GM18505 (cell line): ENCODE measurements at regions not wholly inside any gene's neighbourhood (a gene's known extent, or its start where the extent isn't known, plus 50 kb on each side); places are given as distances from the start of the nearest gene placed in this dataset.

Source experiments
- ATAC-seq: cut with Tn5 transposase; IDR thresholded peaks from one replicate; pipeline ENCODE4 v1.9.1; 2021; ENCODE audit not compliant: unreplicated experiment
- POLR2A ChIP-seq: IDR thresholded peaks from 4 replicates; pipeline ENCODE4 v1.6.1; 2011; ENCODE audit warnings: borderline replicate concordance; ENCODE audit not compliant: insufficient read depth, insufficient read length; ENCODE audit errors: extremely low read depth

DNA sequence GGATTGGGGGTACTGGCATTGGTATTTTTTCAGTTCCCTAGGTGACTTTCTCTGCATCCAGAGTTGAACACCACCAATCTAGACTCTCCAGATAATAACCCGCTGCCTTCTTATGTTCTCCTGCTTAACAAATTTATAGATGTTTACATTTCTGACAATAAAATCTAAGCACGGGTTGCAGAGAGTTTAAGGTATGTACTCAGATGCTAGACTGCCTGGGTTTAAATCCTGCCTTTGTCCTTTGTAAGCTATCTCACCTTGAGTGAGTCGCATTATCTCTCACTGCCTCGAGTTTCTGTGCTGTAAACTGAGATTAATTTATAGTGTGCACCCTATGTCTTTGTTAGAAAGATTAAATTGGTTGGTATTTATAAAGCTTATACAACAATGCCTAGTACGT, 131.4 kb upstream of the ARGLU1 start:
- no peak for ATAC-seq
- TF ChIP-seq POLR2A, result no peak

DNA sequence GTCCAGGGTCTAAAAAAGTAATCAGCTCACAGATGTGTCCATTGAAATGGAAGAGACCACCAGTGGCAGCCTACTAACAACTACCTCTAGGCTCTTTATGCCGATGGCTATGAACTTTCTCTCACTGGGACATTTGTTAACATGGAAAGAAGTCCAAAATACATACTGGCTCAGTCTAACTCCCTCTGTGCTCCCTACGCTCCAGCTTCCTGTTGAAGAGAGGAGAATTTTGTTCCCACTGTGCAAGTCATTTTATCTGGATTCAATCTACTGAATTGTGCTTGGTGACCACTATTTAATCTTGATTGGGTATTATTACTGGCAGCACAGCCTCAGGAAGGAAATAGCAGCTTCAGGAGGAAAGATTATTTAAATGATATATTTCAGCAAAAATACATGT, 128.8 kb upstream of the ARGLU1 start:
- no peak for TF ChIP-seq POLR2A
- ATAC-seq, result no peak

- no peak for ATAC-seq
- TF ChIP-seq POLR2A, result no peak
Observed at GRCh38 chr13:106696140-106696539, 128.2 kb upstream of the ARGLU1 start.

GRCh38 chr13:106695139-106695538, 127.2 kb upstream of the ARGLU1 start:
- ATAC-seq, result no peak
- no peak for TF ChIP-seq POLR2A

DNA sequence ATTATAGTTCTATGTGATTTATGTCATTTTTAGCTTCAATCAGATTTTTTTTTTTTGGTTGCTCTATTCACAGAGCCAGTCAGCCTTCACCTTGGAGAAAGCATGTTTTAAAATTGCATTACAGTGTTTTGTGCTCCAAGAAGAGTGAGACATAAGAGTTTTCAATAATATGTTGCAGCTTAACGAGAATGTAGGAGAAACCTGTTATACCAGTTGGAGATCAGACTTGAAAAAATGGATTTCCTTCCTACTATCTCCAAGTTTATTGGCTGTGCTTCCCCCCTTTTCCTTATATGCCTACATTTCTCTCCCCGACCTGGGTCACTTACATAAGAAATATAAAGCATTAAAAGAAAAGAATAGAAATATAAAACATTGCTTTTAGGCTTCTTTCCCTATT, 123.9 kb upstream of the ARGLU1 start:
- no peak for ATAC-seq
- no peak for TF ChIP-seq POLR2A

- ATAC-seq, result no peak
- TF ChIP-seq POLR2A, result no peak
Observed at GRCh38 chr13:106691341-106691740, 123.4 kb upstream of the ARGLU1 start.

- no peak for TF ChIP-seq POLR2A
- ATAC-seq, result no peak
Observed at GRCh38 chr13:106690779-106691178, 122.8 kb upstream of the ARGLU1 start.

DNA sequence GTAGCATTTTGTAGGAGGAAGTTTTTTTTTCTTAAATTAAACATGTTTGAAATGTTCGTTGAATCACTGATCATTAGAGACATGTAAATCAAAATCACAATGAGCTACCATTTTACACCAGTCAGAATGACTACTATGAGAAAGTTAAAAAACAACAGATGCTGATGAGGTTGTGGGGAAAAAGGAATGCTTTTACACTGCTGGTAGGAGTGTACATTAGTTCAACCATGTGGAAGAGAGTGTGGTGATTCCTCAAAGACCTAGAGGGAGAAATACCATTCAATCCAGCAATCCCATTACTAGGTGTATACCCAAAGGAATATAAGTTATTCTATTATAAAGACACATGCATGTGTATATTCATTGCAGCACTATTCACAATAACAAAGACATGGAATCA, 122.0 kb upstream of the ARGLU1 start:
- TF ChIP-seq POLR2A, result no peak
- no peak for ATAC-seq

DNA sequence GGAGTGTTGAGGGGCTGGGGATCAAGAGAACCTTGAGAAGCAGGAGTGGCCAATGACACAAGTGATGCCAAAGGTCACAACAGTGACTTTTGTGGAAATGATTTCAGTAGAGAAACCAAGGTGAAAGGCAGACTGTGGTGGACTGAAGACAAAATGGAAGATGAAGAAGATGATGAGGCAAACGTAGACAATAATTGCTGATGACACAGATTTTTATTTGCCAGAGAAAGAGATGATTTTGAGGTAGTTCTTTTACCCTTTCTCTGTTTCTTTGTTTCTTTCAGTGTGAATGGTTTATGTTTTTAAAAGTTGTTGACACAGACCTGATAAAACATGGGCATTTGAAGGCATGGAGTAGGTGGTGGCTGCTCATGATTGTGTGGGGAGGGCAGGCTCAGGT, 121.0 kb upstream of the ARGLU1 start:
- ATAC-seq, result no peak

DNA sequence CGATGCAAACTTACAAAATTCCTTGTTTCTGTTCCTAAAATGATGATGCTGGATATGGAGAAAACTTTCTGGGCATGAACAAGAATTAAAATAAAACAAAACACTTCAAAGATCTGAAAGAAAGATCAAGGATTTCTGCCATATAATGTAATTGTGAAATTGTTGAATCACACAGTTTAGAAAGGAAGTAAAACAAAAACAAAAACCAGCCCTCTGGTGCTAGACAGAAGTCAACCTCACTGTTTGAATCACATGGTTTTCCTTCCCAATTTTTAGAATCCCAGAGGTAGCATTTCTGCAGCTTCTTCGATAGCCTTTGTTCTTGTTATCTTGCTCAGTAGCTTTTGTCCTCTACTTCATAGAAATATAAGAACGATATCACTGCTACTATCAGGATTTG, 118.2 kb upstream of the ARGLU1 start:
- no peak for TF ChIP-seq POLR2A
- ATAC-seq, result no peak

More for the DNA sequence above, 121.0 kb upstream of the ARGLU1 start:
- no peak for TF ChIP-seq POLR2A

GRCh38 chr13:106685143-106685542, 117.2 kb upstream of the ARGLU1 start:
- TF ChIP-seq POLR2A, result no peak
- ATAC-seq, result no peak

DNA sequence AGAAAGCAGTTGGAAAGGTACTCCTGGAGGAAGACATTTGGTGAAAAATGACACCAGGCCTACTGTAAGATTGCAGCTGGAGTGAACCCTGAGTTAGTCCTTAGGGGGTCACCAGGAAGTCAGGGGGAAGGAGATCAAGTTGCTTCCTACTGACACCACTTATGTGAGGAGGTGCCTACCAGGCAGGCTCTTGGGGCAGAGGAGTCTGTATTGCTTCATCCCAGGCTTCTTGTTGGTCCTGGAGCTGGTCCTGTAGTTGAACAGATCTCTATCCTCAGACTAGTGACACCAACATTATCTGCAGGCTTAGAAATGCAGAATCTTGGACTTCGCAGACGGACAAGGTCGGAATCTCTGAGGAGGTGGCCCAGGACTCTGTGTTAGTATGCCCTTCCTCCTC, 116.0 kb upstream of the ARGLU1 start:
- no peak for ATAC-seq
- TF ChIP-seq POLR2A, result no peak

- no peak for TF ChIP-seq POLR2A
Observed at GRCh38 chr13:106683179-106683578, 115.2 kb upstream of the ARGLU1 start.

DNA sequence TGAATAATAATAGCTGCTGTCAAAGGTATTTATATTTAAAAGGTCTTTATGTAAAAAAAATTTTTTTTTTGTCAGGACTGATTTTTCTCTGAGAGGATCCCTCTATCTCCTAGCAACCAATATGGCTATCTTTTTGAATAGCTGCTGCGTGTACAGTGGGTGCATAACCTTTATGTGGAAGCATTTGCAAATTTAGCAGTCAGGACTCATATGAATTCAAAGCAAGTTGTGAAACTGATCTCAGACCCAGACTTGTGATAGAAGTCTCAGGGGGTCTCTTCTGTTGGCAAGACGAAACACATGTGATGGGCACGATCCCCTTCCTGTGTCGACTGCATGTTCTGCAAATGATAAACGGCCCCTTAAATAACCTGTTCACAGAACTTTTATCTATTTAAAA, 114.1 kb upstream of the ARGLU1 start:
- ATAC-seq, result no peak
- no peak for TF ChIP-seq POLR2A

More at GRCh38 chr13:106683179-106683578, 115.2 kb upstream of the ARGLU1 start:
- no peak for ATAC-seq

DNA sequence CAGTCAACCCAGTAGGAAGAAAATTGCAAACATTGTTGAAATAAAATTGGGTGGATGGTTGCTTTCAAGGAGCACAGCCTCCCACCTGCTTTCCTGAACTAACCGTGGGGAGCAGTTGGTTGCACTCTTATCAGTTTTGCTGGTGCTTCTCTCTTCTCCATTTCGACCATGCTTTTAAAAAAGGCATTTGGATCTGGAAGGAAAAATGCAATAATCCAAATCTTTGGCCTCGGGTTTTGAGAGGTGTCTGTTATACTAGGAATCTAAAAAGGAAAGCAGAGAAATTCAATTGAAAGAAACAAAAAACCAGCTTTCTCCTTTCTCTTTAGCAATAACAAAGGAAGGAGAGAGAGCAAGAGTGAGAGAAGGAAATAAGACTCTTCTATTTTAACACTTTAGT, 113.6 kb upstream of the ARGLU1 start:
- ATAC-seq, result no peak
- TF ChIP-seq POLR2A, result no peak
